CD4-positive, alpha-beta T cell treated with Interleukin-12 subunit alpha and Interleukin-12 subunit beta, for 1 hour (primary cell): ENCODE measurements at regions not wholly inside any gene's neighbourhood (a gene's known extent, or its start where the extent isn't known, plus 50 kb on each side); places are given as distances from the start of the nearest gene placed in this dataset.

Experiments used
- DNase-seq: peaks from one replicate; pipeline ENCODE4 v3.0.0-alpha.2; 2020

GRCh38 chr3:107428051-107428858, 51.0 kb downstream of the CCDC54 start:
- DNase-seq, result no peak

DNA sequence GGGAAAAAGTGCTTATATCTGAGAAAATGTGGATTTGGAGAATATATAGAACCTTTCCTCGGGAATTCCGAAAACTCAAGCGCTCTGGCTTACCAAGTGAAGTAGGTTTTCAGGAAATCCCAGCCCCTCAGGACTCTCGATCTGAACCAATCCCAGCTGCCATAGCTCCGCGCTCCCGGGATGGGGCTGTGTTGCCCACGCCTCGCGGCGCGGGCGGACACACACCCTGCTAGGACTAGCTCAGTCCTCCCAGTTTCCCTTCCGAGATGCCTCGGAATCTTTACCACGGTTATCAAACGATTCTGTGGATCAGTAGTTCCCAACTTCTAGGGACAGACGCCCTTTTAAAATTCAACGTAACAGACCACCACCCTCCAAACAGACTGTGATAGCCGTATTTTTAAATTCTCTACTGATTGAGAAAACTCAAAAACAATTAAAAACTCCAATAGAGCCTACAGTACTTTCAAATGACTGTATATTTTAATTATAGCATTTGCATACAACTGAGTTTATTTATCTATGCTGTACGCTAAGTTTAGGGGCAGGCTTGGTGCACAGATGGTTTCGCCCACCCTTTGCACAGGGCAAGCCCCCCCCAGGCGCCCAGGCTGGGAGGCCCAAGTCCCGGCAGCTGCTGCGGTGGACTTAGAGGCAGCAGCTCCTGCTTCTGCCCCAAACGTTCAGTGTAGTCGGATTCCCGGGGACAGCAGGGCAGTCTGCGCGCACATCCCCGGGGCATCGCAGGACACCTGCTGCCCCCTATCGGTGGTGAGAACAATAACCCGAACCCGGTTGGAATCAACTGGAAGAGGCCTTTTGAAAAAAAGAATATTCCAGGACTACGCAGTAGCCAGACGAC, 52.3 kb downstream of the CCDC54 start:
- peak; percentile 68 for DNase-seq

DNA sequence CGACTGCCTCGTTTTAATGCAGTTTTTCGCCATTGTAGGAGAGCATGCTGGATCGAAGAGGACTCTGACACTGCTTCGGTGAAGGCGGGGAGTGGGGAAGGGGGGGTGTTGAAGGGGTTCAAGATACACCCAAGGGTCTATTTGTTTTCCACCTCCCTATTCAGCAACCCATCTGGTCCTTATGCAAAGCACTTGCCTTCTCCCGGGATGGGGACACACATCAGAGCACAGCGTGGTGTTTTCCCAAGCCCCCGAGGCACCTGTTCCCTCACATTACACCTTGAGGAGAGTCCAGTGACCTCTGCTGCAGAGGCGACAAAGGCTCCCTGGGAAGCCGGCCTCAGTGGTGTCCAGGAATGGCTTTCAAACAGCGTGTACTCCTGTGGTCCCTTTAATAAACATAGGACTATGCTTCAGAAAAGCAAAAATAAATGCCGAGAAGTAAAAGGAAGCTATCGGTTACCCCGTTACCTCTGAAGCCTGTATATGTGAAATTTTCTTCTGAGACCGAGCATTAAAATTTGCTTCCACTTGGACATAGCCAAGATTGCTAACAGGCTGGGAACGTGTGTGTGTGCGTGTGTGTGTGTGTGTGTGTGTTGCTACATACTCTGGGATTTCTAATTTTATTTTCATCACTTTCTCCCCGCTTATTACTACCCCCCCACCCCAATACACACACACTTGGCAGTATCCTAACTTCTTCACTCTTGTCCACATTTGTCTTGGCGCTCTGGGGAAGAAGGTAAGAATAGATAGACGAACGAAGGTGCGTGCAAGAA, 53.2 kb downstream of the CCDC54 start:
- DNase-seq, result no peak

- DNase-seq, result peak; percentile 24
Measured at GRCh38 chr3:107430996-107431245, 53.7 kb downstream of the CCDC54 start.

DNA sequence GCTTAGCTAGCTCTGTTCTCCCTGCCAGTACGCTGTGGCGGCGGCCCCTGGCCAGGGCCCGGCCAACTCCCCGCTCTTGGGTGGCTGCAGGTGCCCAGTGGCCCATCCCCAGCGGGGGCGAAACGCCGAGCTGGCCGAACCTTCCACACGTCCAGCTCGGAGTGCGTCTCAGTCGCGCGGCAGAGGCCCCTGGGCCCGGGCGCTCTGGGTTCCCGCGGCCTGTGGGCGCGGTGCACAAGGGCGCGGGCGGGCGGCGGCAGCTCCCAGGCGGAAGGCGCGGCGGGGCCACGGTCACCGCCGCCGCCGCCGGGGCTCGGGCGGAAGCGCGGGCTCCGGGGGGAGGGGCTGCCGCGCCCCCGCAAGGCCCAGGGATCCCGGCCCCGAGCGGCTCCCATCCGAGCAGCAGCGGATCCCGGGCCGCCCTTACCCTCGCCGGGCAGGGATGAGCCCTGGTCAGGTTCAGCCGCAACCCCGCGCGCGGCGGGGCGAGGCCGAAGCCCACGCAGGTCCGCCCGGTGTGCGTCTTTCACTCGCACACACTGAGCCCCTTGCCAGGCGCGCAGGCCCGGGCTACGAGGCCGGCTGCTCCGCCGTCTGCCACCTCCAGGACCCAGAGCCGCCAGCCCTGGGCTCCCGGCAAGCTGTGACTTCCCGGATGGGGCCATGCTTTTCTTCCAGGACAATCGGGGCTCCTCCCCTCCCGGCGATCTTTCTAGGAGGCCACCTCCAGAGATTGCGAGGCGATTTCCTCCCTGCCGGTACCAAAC, 54.2 kb downstream of the CCDC54 start:
- DNase-seq, result peak; percentile 42

DNA sequence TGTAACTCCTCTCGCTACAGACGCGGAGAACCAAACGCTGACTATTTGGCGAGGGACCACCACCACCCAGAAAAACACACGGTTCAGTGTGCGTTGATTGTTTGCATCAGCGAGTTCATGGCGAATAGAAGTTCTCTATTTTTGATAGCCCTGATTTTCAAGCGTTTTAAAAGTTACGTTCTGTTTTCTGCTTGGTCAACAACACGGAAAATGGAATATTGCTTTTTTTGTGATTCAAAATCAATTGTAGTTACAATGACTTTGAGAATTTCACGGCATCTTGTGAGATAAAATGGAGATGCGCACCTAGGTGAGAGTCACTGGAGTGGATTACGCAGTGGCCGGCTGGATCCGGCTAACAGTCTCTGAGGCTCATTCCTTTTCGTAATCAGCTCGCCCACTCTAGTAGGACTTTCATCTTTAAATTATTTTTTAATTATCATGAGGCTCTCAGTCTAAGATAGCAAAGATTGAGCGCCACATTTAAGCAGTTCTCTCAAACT, 54.8 kb downstream of the CCDC54 start:
- no peak for DNase-seq

DNA sequence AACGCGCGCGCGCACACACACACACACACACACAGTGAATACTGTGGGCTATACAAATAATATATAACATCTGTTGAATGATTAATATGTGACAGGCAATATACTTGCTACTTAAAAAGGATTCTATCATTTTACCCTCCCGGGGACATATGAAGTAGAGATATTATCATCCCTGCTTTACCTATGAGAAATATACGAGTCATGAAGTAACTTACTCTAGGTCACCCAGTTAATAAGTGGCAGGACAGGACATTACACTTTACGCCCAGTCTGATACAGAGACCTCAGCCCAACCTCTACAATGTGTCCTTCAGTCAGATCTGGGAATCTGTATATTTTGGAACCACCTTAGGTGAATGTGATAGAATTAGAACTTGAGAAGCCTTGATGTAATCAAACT, 55.4 kb downstream of the CCDC54 start:
- no peak for DNase-seq

DNA sequence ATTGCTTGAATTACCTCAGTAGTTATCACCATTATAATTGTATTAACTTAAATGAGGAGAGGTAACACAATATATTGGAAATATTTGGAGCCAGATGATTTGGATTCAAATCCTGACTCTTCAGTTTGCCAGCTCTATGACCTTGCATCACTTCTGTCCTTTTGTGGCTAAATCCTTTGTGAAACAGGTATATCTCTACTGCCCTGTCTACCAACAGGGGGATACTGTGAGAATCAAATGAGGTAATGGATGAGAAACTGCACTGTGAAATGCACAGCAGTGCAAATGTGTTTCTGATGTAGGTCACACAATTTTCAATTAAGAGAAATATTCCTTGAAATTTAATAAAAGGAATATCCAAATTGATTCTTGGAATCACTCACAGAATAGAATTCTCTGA, 58.8 kb downstream of the CCDC54 start:
- DNase-seq, result no peak

DNA sequence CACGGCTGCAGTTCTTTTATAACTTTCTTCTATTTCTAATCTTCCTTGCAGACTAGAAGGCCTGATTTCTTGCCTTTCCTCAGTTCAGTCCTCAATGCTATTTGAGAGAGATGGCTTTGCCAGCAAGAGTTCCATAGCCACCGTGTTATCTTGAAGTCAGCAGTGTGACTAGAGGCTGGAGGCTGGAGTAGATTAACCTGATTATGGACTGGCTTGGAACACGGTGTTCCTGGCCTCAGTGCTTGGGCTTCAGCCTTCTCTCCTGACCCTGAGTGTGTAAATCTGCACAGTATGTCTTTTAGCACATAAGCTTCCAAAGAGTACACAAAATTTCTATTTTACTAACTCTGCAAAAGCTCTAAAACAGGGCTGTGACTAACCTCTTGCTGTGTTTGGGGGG, 61.4 kb downstream of the CCDC54 start:
- DNase-seq, result no peak

- DNase-seq, result no peak
Measured at GRCh38 chr3:107441617-107442016, 64.4 kb downstream of the CCDC54 start.

GRCh38 chr3:107443461-107443860, 66.2 kb downstream of the CCDC54 start:
- no peak for DNase-seq

- no peak for DNase-seq
Measured at GRCh38 chr3:107446706-107447105, 69.5 kb downstream of the CCDC54 start.

DNA sequence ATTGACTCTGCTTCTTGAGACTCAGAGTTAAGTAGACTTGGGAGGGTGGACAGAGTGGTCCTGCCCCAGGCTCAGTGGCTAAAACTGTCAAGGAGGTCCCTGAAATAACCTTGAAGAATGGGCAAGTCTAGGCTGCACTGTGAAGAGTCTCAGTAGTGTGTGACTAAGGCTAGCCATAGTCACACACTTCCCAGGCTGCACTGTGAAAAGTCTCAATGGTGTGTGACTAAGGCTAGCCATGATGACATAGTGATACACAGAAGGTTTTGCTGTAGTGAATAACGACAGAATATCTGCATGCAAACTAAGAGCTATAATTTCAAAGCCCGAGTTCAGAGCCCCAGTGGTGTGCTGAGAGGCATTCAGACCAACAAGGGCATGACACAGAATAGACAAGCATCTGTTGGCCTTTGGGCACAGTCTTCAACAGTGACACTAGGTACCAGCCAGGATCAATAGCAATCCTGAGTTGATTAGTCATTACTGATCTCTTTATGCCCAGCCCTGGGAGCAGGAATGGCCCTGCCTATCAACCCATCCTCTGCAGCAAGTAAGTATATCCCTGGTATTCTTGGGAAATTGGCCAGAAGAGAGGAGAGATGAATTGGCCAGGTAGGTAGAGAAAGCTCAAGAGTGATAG, 72.4 kb upstream of the BBX start:
- DNase-seq, result no peak

- no peak for DNase-seq
Measured at GRCh38 chr3:107452436-107452835, 70.3 kb upstream of the BBX start.

- DNase-seq, result no peak
Measured at GRCh38 chr3:107453504-107453903, 69.3 kb upstream of the BBX start.

DNA sequence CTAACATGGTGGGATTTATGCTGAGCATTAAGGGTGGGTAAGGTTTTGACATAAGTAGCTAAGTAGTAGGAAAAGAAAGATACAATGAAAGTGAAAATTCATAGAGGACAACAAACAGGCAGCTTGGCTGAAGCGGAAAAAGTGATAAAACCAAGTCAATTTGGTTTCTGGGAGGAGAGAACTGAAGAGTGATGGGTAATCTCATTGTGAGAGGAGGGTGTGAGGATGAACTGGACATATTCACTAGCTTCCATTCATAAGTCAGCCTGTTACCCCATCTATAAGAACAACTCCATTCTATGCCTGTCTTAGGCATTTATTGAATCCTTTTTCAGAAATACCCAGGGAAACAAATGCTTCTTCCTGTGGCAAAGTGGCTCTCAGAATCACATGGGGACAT, 67.1 kb upstream of the BBX start:
- no peak for DNase-seq

- no peak for DNase-seq
Measured at GRCh38 chr3:107456501-107456900, 66.3 kb upstream of the BBX start.

- no peak for DNase-seq
Measured at GRCh38 chr3:107458871-107459270, 63.9 kb upstream of the BBX start.

GRCh38 chr3:107461721-107462120, 61.0 kb upstream of the BBX start:
- DNase-seq, result no peak

GRCh38 chr3:107464037-107464436, 58.7 kb upstream of the BBX start:
- DNase-seq, result no peak

DNA sequence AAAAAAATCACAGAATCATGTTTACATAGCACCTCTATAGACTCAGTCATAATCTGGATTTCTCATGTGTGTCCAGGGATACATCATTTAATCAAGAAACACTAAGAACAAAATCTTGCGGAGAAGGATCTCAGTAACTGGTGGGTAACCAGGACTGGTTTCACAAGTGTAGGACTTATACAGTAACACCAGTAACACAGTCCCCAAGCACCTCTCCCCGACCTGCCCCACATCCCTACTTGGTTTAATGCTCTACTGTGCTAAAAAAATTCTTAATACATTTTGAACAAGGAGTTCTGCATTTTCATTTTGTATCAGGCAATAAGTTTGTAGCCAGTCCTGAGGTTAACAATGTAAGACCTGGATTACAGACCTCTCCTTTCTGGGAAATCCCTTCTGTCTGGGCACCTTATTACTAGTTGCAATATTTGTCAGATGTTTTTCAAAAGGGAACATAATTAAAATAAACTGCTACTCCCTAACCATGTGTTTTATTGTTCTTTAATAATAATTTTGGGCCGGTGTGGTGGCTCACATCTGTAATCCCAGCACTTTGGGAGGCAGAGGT, 57.6 kb upstream of the BBX start:
- DNase-seq, result no peak

DNA sequence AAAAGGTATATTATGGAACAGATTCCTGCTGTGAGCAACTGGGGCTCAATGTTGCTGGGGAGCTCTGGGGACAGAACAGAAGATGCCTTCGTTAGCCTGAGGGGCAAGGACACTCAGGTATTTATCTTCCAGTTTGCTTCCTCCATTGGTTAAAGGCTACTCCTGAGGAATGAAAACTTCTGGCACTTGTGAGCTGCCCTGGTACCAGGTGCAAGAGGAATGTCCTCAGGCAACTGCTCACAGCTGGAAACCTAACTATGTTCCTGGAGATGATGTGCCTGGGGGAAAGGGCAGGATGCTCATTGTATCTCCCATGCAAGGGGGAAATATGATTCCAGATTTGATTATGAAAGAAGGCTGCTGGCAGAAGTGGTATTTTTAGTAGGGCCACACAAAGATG, 54.0 kb upstream of the BBX start:
- no peak for DNase-seq
